Chondrocyte (in vitro differentiated cells): ENCODE measurements at regions not wholly inside any gene's neighbourhood (a gene's known extent, or its start where the extent isn't known, plus 50 kb on each side); places are given as distances from the start of the nearest gene placed in this dataset.

Source experiments
- DNase-seq: peaks from one replicate; pipeline ENCODE4 v3.0.0; 2021; ENCODE audit warnings: mixed read lengths, low spot score
- H3K27ac Mint-ChIP-seq: one replicate; pipeline ENCODE4 v1.8.0; 2021; ENCODE audit warnings: mild to moderate bottlenecking, moderate library complexity, mixed read lengths; ENCODE audit not compliant: unreplicated experiment
- H3K27me3 Mint-ChIP-seq: 2 replicates; pipeline ENCODE4 v1.8.0; 2021; ENCODE audit warnings: low read depth, mixed read lengths
- H3K36me3 Mint-ChIP-seq: 2 replicates; pipeline ENCODE4 v1.8.0; 2021; ENCODE audit warnings: low read depth, mixed read lengths
- H3K4me1 Mint-ChIP-seq: 2 replicates; pipeline ENCODE4 v1.8.0; 2021; ENCODE audit warnings: low read depth, mild to moderate bottlenecking, mixed read lengths
- H3K4me3 Mint-ChIP-seq: one replicate; pipeline ENCODE4 v1.8.0; 2021; ENCODE audit warnings: mild to moderate bottlenecking, moderate library complexity, mixed read lengths; ENCODE audit not compliant: unreplicated experiment
- H3K9me3 Mint-ChIP-seq: 2 replicates; pipeline ENCODE4 v1.8.0; 2021; ENCODE audit warnings: low read depth, mixed read lengths
- CTCF ChIP-seq: fragments of 200-600 bp; sonication (generic); IDR thresholded peaks from 2 replicates; pipeline ENCODE4 v1.5.0; 2021; ENCODE audit warnings: antibody characterized with exemption, mild to moderate bottlenecking, moderate library complexity

GRCh38 chr1:227401562-227402342, 83.5 kb upstream of the CDC42BPA start:
- Mint-ChIP-seq H3K4me3 (no peak overlapping the region), H3K27ac (no peak overlapping the region), H3K36me3 (peaks cover 3% of the 10 kb centered on the region), H3K27me3 (no peaks in the 10 kb centered on the region), H3K9me3 (peaks cover 17% of the 10 kb centered on the region), H3K4me1 (peaks cover 11% of the 10 kb centered on the region)
- no peak for TF ChIP-seq CTCF
- DNase-seq = no peak

GRCh38 chr1:227399152-227399730, 80.9 kb upstream of the CDC42BPA start:
- no peak overlapping the region for H3K4me3 Mint-ChIP-seq
- no peaks in the 10 kb centered on the region for H3K36me3 Mint-ChIP-seq
- no peaks in the 10 kb centered on the region for H3K27me3 Mint-ChIP-seq
- no peak for TF ChIP-seq CTCF
- DNase-seq = no peak
- peaks cover 11% of the 10 kb centered on the region for H3K4me1 Mint-ChIP-seq
- H3K27ac Mint-ChIP-seq = no peak overlapping the region
- H3K9me3 Mint-ChIP-seq = peaks cover 4% of the 10 kb centered on the region

GRCh38 chr1:227397354-227397978, 79.2 kb upstream of the CDC42BPA start:
- no peaks in the 10 kb centered on the region for H3K9me3 Mint-ChIP-seq
- peaks cover 11% of the 10 kb centered on the region for H3K4me1 Mint-ChIP-seq
- H3K36me3 Mint-ChIP-seq = no peaks in the 10 kb centered on the region
- TF ChIP-seq CTCF = no peak
- no peak overlapping the region for H3K4me3 Mint-ChIP-seq
- no peaks in the 10 kb centered on the region for H3K27me3 Mint-ChIP-seq
- no peak overlapping the region for H3K27ac Mint-ChIP-seq
- DNase-seq = no peak

GRCh38 chr1:227396539-227397353, 78.5 kb upstream of the CDC42BPA start:
- peaks cover 14% of the 10 kb centered on the region for H3K4me1 Mint-ChIP-seq
- no peak for DNase-seq
- no peaks in the 10 kb centered on the region for H3K36me3 Mint-ChIP-seq
- no peaks in the 10 kb centered on the region for H3K9me3 Mint-ChIP-seq
- H3K27me3 Mint-ChIP-seq = no peaks in the 10 kb centered on the region
- TF ChIP-seq CTCF = no peak
- no peak overlapping the region for H3K4me3 Mint-ChIP-seq
- H3K27ac Mint-ChIP-seq = no peak overlapping the region

GRCh38 chr1:227395426-227396028, 77.2 kb upstream of the CDC42BPA start:
- Mint-ChIP-seq H3K4me1 (peaks cover 16% of the 10 kb centered on the region), H3K27me3 (no peaks in the 10 kb centered on the region), H3K4me3 (no peak overlapping the region), H3K9me3 (no peaks in the 10 kb centered on the region), H3K36me3 (no peaks in the 10 kb centered on the region), H3K27ac (no peak overlapping the region)
- DNase-seq = no peak
- TF ChIP-seq CTCF = no peak
